Endothelial cell of umbilical vein (primary cell): ENCODE measurements at regions not wholly inside any gene's neighbourhood (a gene's known extent, or its start where the extent isn't known, plus 50 kb on each side); places are given as distances from the start of the nearest gene placed in this dataset.
"Not testable (repeated sequence)": the region's sequence is repeated elsewhere in the genome, so short reads cannot be mapped to it uniquely, and the experiment has no call there.

Experiments
- BruUV-seq: library from RNA; stranded (reverse); fragments of 400-500 nt; replicated peaks from 2 replicates; lab custom pipeline; 2021; lab: Mats Ljungman, UMichigan
- CTCF ChIA-PET: fragments of 300-600, 350-600 bp; sonication (Branson Sonifier 250); formaldehyde crosslinking; loops from one replicate; lab custom pipeline; 2021; ENCODE audit warnings: antibody characterized with exemption, inconsistent platforms; lab: Charles Lee
- POLR2A ChIA-PET: fragments of 300-600, 350-600 bp; sonication (Branson Sonifier 250); formaldehyde crosslinking; loops from one replicate; lab custom pipeline; 2021; ENCODE audit warnings: antibody characterized with exemption, inconsistent platforms; lab: Charles Lee
- DNase-seq: peaks from one replicate; pipeline ENCODE4 v3.0.0-alpha.2; 2011; ENCODE audit warnings: low read depth, low spot score
- FAIRE-seq: peaks from 2 replicates; lab custom pipeline; 2011; peaks lifted over from hg19 to GRCh38; lab: Jason Lieb, UNC
- H2AFZ ChIP-seq: 2 replicates; pipeline ENCODE4 v1.6.0; 2012; ENCODE audit warnings: low read depth, low read length, control low read depth, inconsistent platforms
- H3K27ac ChIP-seq: 2 replicates; pipeline ENCODE4 v1.5.1; 2011; ENCODE audit warnings: low read depth, mild to moderate bottlenecking, control low read depth, low read length, moderate library complexity; ENCODE audit not compliant: insufficient read depth
- H3K27me3 ChIP-seq, 2 experiments: 2 replicates each; pipeline versions ENCODE4 v1.6.0 to v1.6.1; 2011; ENCODE audit warnings: low read length in 2 of 2, mixed read lengths in 1 of 2; ENCODE audit not compliant: control insufficient read depth in 2 of 2, insufficient read depth in 2 of 2
- H3K36me3 ChIP-seq, 2 experiments: 2 replicates in 1 of 2; 3 replicates in 1 of 2; pipeline ENCODE4 v1.5.1; 2011; ENCODE audit warnings: low read length in 2 of 2, mild to moderate bottlenecking in 1 of 2, moderate library complexity in 1 of 2; ENCODE audit not compliant: control insufficient read depth in 2 of 2, insufficient read depth in 2 of 2; ENCODE audit errors: extremely low read depth in 1 of 2
- H3K4me1 ChIP-seq: 3 replicates; pipeline ENCODE4 v1.5.1; 2011; ENCODE audit warnings: mild to moderate bottlenecking, low read length; ENCODE audit not compliant: control insufficient read depth, insufficient read depth; ENCODE audit errors: extremely low read depth
- H3K4me2 ChIP-seq: 2 replicates; pipeline ENCODE4 v1.6.1; 2011; ENCODE audit warnings: low read length, control low read depth, mixed read lengths; ENCODE audit not compliant: insufficient read depth
- H3K4me3 ChIP-seq, 3 experiments: fragments of 200-600 bp in 1 of 3; sonication (generic), shearing (Covaris generic) in 1 of 3; replicated peaks in 1 of 3; 2 replicates each; pipeline ENCODE4 v1.5.1; 2011 to 2016; ENCODE audit warnings: control low read depth in 3 of 3, low read length in 3 of 3, mild to moderate bottlenecking in 2 of 3, inconsistent platforms in 1 of 3, low read depth in 1 of 3, moderate library complexity in 1 of 3; ENCODE audit not compliant: insufficient read depth in 1 of 3
- H3K79me2 ChIP-seq: 2 replicates; pipeline ENCODE4 v1.6.0; 2012; ENCODE audit warnings: low read length, inconsistent platforms; ENCODE audit not compliant: control insufficient read depth, insufficient read depth
- H3K9ac ChIP-seq: replicated peaks from 2 replicates; pipeline ENCODE3; 2011; ENCODE audit warnings: low read length, control low read depth; ENCODE audit not compliant: insufficient read depth; ENCODE audit errors: extremely low read depth
- H3K9me1 ChIP-seq: replicated peaks from 3 replicates; pipeline ENCODE4 v1.6.0; 2011; ENCODE audit warnings: mild to moderate bottlenecking, low read length; ENCODE audit not compliant: control insufficient read depth, insufficient read depth; ENCODE audit errors: extremely low read depth
- H3K9me3 ChIP-seq: replicated peaks from 2 replicates; pipeline ENCODE4 v1.5.1; 2012; ENCODE audit warnings: low read length, inconsistent platforms; ENCODE audit not compliant: control insufficient read depth, insufficient read depth
- H4K20me1 ChIP-seq: replicated peaks from 2 replicates; pipeline ENCODE3; 2011; ENCODE audit warnings: mild to moderate bottlenecking, low read length; ENCODE audit not compliant: control insufficient read depth, insufficient read depth; ENCODE audit errors: extremely low read depth
- EZH2 ChIP-seq: IDR thresholded peaks from 2 replicates; pipeline ENCODE4 v1.6.1; 2012; ENCODE audit warnings: borderline replicate concordance, low read depth, mild to moderate bottlenecking, moderate library complexity, low read length, inconsistent platforms; ENCODE audit not compliant: severe bottlenecking
- FOS ChIP-seq: IDR thresholded peaks from 2 replicates; pipeline ENCODE4 v1.6.1; 2011; ENCODE audit warnings: mild to moderate bottlenecking, low read length, moderate library complexity, borderline replicate concordance; ENCODE audit not compliant: insufficient read depth
- GATA2 ChIP-seq: IDR thresholded peaks from 2 replicates; pipeline ENCODE4 v1.7.0; 2011; ENCODE audit warnings: low read depth, mild to moderate bottlenecking, moderate library complexity, mixed read lengths, low read length; ENCODE audit not compliant: insufficient read length, insufficient read depth
- JUN ChIP-seq: IDR thresholded peaks from 2 replicates; pipeline ENCODE4 v1.6.1; 2011; ENCODE audit warnings: borderline replicate concordance, low read depth; ENCODE audit not compliant: insufficient read length, insufficient read depth
- MYC ChIP-seq: IDR thresholded peaks from one replicate; pipeline ENCODE4 v1.6.1; 2011; ENCODE audit warnings: mild to moderate bottlenecking, low read depth, low read length
- POLR2A ChIP-seq: IDR thresholded peaks from 2 replicates; pipeline ENCODE4 v1.6.1; 2012; ENCODE audit warnings: low read depth, mild to moderate bottlenecking, control low read depth, low read length
- POLR2AphosphoS5 ChIP-seq: IDR thresholded peaks from 2 replicates; pipeline ENCODE4 v1.6.1; 2012; ENCODE audit warnings: low read depth, mild to moderate bottlenecking, control low read depth, low read length, moderate library complexity; ENCODE audit not compliant: insufficient read depth
- dilution Hi-C: fragments of 300-500 bp; cut with MboI; formaldehyde crosslinking; loops from one replicate; pipeline ENCODE4 v1.15.0; 2019; ENCODE audit warnings: low sequenced_read_pairs; ENCODE audit not compliant: extremely low pct_ligation_motif_present
- intact Hi-C: fragments of 100-400 bp; cut with micrococcal nuclease; formaldehyde crosslinking; loops from one replicate; pipeline ENCODE4 v1.10.0; 2022
- TF ChIP-seq, protein P1 (sequence below), 2 donors: IDR thresholded peaks; 1 replicate in 1 of 2; 2 replicates in 1 of 2; pipeline ENCODE4 v1.5.1; 2011; ENCODE audit warnings: low read length in 2 of 2, mild to moderate bottlenecking in 2 of 2, moderate library complexity in 2 of 2, control low read depth in 1 of 2, inconsistent platforms in 1 of 2, low read depth in 1 of 2; ENCODE audit not compliant: insufficient read depth in 1 of 2; ENCODE audit errors: extremely low read depth in 1 of 2
- TF ChIP-seq, protein P2 (sequence below): IDR thresholded peaks from 2 replicates; pipeline ENCODE4 v1.6.1; 2011; ENCODE audit not compliant: insufficient read depth, insufficient read length

DNA sequence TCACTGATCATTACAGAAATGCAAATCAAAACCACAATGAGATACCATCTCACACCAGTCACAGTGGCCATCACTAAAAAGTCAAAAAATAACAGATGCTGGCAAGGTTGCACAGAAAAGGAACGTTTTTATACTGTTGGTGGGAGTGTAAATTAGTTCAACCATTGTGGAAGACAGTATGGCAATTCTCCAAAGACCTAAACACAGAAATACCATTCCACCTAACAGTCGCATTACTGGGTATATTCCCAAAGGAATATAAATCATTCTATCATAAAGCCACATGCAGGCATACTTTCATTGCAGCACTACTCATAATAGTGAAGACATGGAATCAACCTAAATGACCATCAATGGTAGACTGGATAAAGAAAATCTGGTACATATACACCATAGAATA, 83.2 kb upstream of the ARID5B start:
- H3K4me3 ChIP-seq, POLR2A ChIA-PET, H3K4me2 ChIP-seq, H3K9ac ChIP-seq, H4K20me1 ChIP-seq, H2AFZ ChIP-seq, H3K36me3 ChIP-seq, BruUV-seq, H3K9me3 ChIP-seq, H3K79me2 ChIP-seq, H3K4me1 ChIP-seq, H3K27me3 ChIP-seq, dilution Hi-C loops, intact Hi-C loops, DNase-seq, FAIRE-seq, H3K27ac ChIP-seq, H3K9me1 ChIP-seq: not testable (repeated sequence)
- CTCF ChIA-PET: interaction anchor here (0.9 to 2.2 kb wide), 8 partner anchors 9 to 1002 kb away, joined by 3 to 14 read pairs (median 4); no protein-coding TSS in a partner anchor

DNA sequence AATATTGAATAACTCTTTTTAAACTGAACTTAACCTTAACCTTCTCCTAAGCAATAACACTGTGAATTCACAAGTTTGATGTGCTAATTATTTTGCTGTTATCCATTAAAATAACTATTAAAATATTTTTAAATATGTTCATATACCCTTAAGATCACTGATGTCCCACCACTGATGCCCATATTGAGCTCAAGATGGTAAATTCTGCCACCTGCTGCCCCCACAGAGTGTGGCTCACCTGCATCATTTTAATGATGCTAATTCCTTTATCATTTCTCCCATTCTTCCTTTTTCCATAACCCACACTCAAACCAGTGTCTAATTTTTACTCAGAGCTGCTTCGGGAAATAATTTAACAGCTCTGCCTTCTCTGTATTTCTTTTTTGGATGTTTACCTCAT, 82.3 kb upstream of the ARID5B start:
- POLR2A ChIA-PET: no interaction called here
- no TSS peak for BruUV-seq
- no peak for FAIRE-seq
- Histone ChIP-seq H3K4me2 (no peak overlapping the region), H3K36me3 (no peaks in the 10 kb centered on the region), H3K79me2 (no peaks in the 10 kb centered on the region), H3K27me3 (no peaks in the 10 kb centered on the region), H2AFZ (no peak overlapping the region), H3K27ac (no peak overlapping the region), H3K4me1 (no peaks in the 10 kb centered on the region), H3K9me1 (no peaks in the 10 kb centered on the region), H3K4me3 (no peak overlapping the region), H3K9me3 (no peaks in the 10 kb centered on the region), H3K9ac (no peak overlapping the region), H4K20me1 (no peaks in the 10 kb centered on the region)
- dilution Hi-C loops (no loop called here), intact Hi-C loops (no loop called here)
- TF ChIP-seq JUN (no peak), POLR2AphosphoS5 (no peak), GATA2 (no peak), POLR2A (no peak), MYC (no peak), EZH2 (no peak), FOS (no peak)
- TF ChIP-seq, protein P1, sequence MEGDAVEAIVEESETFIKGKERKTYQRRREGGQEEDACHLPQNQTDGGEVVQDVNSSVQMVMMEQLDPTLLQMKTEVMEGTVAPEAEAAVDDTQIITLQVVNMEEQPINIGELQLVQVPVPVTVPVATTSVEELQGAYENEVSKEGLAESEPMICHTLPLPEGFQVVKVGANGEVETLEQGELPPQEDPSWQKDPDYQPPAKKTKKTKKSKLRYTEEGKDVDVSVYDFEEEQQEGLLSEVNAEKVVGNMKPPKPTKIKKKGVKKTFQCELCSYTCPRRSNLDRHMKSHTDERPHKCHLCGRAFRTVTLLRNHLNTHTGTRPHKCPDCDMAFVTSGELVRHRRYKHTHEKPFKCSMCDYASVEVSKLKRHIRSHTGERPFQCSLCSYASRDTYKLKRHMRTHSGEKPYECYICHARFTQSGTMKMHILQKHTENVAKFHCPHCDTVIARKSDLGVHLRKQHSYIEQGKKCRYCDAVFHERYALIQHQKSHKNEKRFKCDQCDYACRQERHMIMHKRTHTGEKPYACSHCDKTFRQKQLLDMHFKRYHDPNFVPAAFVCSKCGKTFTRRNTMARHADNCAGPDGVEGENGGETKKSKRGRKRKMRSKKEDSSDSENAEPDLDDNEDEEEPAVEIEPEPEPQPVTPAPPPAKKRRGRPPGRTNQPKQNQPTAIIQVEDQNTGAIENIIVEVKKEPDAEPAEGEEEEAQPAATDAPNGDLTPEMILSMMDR (IDR thresholded peaks at IDR 0.05; ENCODE audit: extremely low read depth in 1 of 2, insufficient read depth in 1 of 2, low read depth in 1 of 2, low read length in 2 of 2): no peak
- TF ChIP-seq, protein P2, sequence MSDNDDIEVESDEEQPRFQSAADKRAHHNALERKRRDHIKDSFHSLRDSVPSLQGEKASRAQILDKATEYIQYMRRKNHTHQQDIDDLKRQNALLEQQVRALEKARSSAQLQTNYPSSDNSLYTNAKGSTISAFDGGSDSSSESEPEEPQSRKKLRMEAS: no peak
- CTCF ChIA-PET: interaction anchor here (0.9 to 2.2 kb wide), 6 partner anchors 8 to 1003 kb away, joined by 3 to 14 read pairs (median 4); no protein-coding TSS in a partner anchor
- no peak for DNase-seq
